NB4 (cell line): ENCODE measurements at regions not wholly inside any gene's neighbourhood (a gene's known extent, or its start where the extent isn't known, plus 50 kb on each side); places are given as distances from the start of the nearest gene placed in this dataset.

Experiments
- CTCF ChIP-seq: IDR thresholded peaks from one replicate; pipeline ENCODE4 v1.5.1; 2012; ENCODE audit warnings: low read depth, low read length
- POLR2A ChIP-seq: IDR thresholded peaks from 2 replicates; pipeline ENCODE4 v1.6.1; 2011; ENCODE audit warnings: mild to moderate bottlenecking; ENCODE audit not compliant: insufficient read length; ENCODE audit errors: extremely low read depth
- TF ChIP-seq, protein P1 (sequence below): IDR thresholded peaks from 2 replicates; pipeline ENCODE4 v1.6.1; 2011; ENCODE audit warnings: low read depth, low read length

DNA sequence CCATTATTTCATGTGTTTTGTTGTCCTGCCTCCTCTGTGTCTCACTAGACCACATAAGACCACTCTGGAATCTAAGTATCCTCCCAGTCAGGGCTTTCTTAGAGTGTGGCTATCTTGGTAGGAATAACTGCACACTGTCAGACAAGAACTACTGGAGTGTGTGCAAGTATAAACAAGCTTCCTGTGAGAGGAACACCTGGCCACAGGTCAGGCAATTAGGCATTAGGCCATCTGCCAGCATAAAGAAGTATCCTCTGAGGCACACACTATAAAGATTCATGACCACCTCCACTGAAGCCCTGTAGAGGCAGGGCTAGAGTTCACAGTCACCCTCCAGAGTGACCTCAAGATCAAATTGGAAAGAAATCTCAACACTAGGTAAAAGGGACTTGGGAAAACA is 507.0 kb upstream of the PABPC4L start:
- no peak for TF ChIP-seq CTCF
- TF ChIP-seq, protein P1, sequence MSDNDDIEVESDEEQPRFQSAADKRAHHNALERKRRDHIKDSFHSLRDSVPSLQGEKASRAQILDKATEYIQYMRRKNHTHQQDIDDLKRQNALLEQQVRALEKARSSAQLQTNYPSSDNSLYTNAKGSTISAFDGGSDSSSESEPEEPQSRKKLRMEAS: no peak
- TF ChIP-seq POLR2A: no peak
